WTC11 (cell line): ENCODE measurements at regions not wholly inside any gene's neighbourhood (a gene's known extent, or its start where the extent isn't known, plus 50 kb on each side); places are given as distances from the start of the nearest gene placed in this dataset.

Experiments used
- AFF4 ChIP-seq: sonication (generic); formaldehyde crosslinking; IDR thresholded peaks from 2 replicates; pipeline ENCODE4 v1.8.1; 2023; ENCODE audit warnings: mild to moderate bottlenecking, missing genetic modification reagents, borderline replicate concordance
- ATF1 ChIP-seq: sonication (generic); formaldehyde crosslinking; IDR thresholded peaks from 2 replicates; pipeline ENCODE4 v1.8.1; 2023; ENCODE audit warnings: mild to moderate bottlenecking, moderate library complexity, missing genetic modification reagents
- ATF2 ChIP-seq: sonication (generic); formaldehyde crosslinking; IDR thresholded peaks from 2 replicates; pipeline ENCODE4 v1.8.1; 2022; ENCODE audit warnings: low read depth, missing genetic modification reagents, borderline replicate concordance
- CTCF ChIP-seq: fragments of 200-600 bp; IDR thresholded peaks from 2 replicates; pipeline ENCODE4 v1.8.0; 2022; ENCODE audit warnings: antibody characterized with exemption
- JUN ChIP-seq: sonication (generic); formaldehyde crosslinking; IDR thresholded peaks from 2 replicates; pipeline ENCODE4 v1.8.0; 2023; ENCODE audit warnings: mild to moderate bottlenecking, missing genetic modification reagents
- TCF7 ChIP-seq: sonication (generic); formaldehyde crosslinking; IDR thresholded peaks from 2 replicates; pipeline ENCODE4 v1.8.0; 2022; ENCODE audit warnings: mild to moderate bottlenecking, low read depth, missing genetic modification reagents, moderate library complexity
- TEAD4 ChIP-seq: sonication (generic); formaldehyde crosslinking; IDR thresholded peaks from 2 replicates; pipeline ENCODE4 v1.8.0; 2022; ENCODE audit warnings: mild to moderate bottlenecking, missing genetic modification reagents
- TF ChIP-seq, protein P1 (sequence below): fragments of 250-450 bp; sonication (Bioruptor Pico); IDR thresholded peaks from 2 replicates; pipeline ENCODE4 v1.9.0; 2021; ENCODE audit warnings: mild to moderate bottlenecking

DNA sequence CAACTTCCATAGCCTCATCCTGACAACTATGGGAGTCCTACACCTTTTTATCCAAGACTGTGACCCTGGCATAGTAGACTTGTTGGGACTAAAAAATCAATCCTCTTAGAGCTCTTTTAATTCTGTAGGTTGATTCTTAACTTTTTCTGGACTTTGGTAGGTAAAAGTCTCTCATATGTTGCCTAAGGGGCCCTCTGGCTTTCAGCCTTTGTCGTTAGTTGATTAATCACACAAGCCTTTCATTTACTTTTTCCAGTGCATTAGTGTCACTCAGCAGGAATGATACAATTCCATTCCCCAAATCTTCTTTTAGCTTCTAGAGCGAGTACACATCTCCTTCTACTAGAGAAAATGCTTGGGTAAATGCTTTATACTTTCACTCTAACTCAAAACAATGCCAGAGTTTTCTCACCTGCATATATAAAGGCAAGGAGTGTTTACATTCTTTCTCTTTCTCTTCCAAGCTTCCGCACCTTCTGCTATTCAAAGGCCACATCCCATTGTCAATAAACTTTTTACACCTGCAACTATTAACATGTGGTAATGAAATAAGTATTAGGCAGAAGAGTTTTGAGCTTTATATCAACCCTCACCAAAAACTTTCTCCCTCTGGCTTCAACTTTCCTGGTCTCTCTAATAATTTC, 516.6 kb downstream of the FAM181B start:
- TF ChIP-seq CTCF: no peak
- no peak for TF ChIP-seq JUN
- no peak for TF ChIP-seq AFF4 (CRISPR knock-in tag)
- TF ChIP-seq, protein P1, sequence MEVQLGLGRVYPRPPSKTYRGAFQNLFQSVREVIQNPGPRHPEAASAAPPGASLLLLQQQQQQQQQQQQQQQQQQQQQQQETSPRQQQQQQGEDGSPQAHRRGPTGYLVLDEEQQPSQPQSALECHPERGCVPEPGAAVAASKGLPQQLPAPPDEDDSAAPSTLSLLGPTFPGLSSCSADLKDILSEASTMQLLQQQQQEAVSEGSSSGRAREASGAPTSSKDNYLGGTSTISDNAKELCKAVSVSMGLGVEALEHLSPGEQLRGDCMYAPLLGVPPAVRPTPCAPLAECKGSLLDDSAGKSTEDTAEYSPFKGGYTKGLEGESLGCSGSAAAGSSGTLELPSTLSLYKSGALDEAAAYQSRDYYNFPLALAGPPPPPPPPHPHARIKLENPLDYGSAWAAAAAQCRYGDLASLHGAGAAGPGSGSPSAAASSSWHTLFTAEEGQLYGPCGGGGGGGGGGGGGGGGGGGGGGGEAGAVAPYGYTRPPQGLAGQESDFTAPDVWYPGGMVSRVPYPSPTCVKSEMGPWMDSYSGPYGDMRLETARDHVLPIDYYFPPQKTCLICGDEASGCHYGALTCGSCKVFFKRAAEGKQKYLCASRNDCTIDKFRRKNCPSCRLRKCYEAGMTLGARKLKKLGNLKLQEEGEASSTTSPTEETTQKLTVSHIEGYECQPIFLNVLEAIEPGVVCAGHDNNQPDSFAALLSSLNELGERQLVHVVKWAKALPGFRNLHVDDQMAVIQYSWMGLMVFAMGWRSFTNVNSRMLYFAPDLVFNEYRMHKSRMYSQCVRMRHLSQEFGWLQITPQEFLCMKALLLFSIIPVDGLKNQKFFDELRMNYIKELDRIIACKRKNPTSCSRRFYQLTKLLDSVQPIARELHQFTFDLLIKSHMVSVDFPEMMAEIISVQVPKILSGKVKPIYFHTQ (CRISPR knock-in tag): no peak
- no peak for TF ChIP-seq TEAD4 (CRISPR knock-in tag)
- no peak for TF ChIP-seq ATF1 (CRISPR knock-in tag)
- no peak for TF ChIP-seq ATF2 (CRISPR knock-in tag)
- TF ChIP-seq TCF7: no peak
